GM19035 (cell line): ENCODE measurements at regions not wholly inside any gene's neighbourhood (a gene's known extent, or its start where the extent isn't known, plus 50 kb on each side); places are given as distances from the start of the nearest gene placed in this dataset.
"Not testable (repeated sequence)": the region's sequence is repeated elsewhere in the genome, so short reads cannot be mapped to it uniquely, and the experiment has no call there.

Experiments
- ATAC-seq: cut with Tn5 transposase; IDR thresholded peaks from one replicate; pipeline ENCODE4 v1.9.1; 2021; ENCODE audit not compliant: unreplicated experiment

GRCh38 chr18:70553936-70554260, 265.1 kb downstream of the SOCS6 start:
- no peak for ATAC-seq

- ATAC-seq, result no peak
Observed at GRCh38 chr18:70553245-70553935, 264.5 kb downstream of the SOCS6 start.

GRCh38 chr18:70536370-70537062, 247.7 kb downstream of the SOCS6 start:
- ATAC-seq, result no peak

- no peak for ATAC-seq
Observed at GRCh38 chr18:70535041-70535440, 246.2 kb downstream of the SOCS6 start.

- ATAC-seq, result not testable (repeated sequence)
Observed at GRCh38 chr18:70525322-70525721, 236.5 kb downstream of the SOCS6 start.

GRCh38 chr18:70523792-70524182, 234.9 kb downstream of the SOCS6 start:
- ATAC-seq, result no peak

GRCh38 chr18:70523035-70523791, 234.4 kb downstream of the SOCS6 start:
- no peak for ATAC-seq

- ATAC-seq, result no peak
Observed at GRCh38 chr18:70522183-70522680, 233.4 kb downstream of the SOCS6 start.

- ATAC-seq, result no peak
Observed at GRCh38 chr18:70520867-70521266, 232.0 kb downstream of the SOCS6 start.

- no peak for ATAC-seq
Observed at GRCh38 chr18:70513502-70514171, 224.8 kb downstream of the SOCS6 start.

- no peak for ATAC-seq
Observed at GRCh38 chr18:70507970-70508369, 219.1 kb downstream of the SOCS6 start.

GRCh38 chr18:70506511-70506910, 217.7 kb downstream of the SOCS6 start:
- ATAC-seq, result no peak

- ATAC-seq, result no peak
Observed at GRCh38 chr18:70503060-70503459, 214.2 kb downstream of the SOCS6 start.

GRCh38 chr18:70501358-70501757, 212.5 kb downstream of the SOCS6 start:
- no peak for ATAC-seq

- no peak for ATAC-seq
Observed at GRCh38 chr18:70500748-70501147, 211.9 kb downstream of the SOCS6 start.

- ATAC-seq, result peak; percentile 75
Observed at GRCh38 chr18:70499218-70499691, 210.4 kb downstream of the SOCS6 start.

- ATAC-seq, result no peak
Observed at GRCh38 chr18:70496353-70497294, 207.8 kb downstream of the SOCS6 start.

GRCh38 chr18:70494524-70494923, 205.7 kb downstream of the SOCS6 start:
- no peak for ATAC-seq

GRCh38 chr18:70493461-70493860, 204.6 kb downstream of the SOCS6 start:
- ATAC-seq, result no peak

GRCh38 chr18:70491734-70492348, 203.0 kb downstream of the SOCS6 start:
- ATAC-seq, result peak; percentile 91
